AG09319 (cell line): ENCODE measurements at regions not wholly inside any gene's neighbourhood (a gene's known extent, or its start where the extent isn't known, plus 50 kb on each side); places are given as distances from the start of the nearest gene placed in this dataset.

Source experiments
- DNase-seq: peaks from one replicate; pipeline ENCODE4 v3.0.0-alpha.2; 2010; ENCODE audit warnings: low read depth; ENCODE audit errors: extremely low read depth
- CTCF ChIP-seq: IDR thresholded peaks from 2 replicates; pipeline ENCODE4 v1.5.1; 2011; ENCODE audit warnings: low read depth, mild to moderate bottlenecking, inconsistent platforms, low read length, moderate library complexity

- no peak for DNase-seq
- no peak for TF ChIP-seq CTCF
Measured at GRCh38 chr10:52683776-52684175, 88.8 kb downstream of the MBL2 start.

- DNase-seq = no peak
- no peak for TF ChIP-seq CTCF
Measured at GRCh38 chr10:52688899-52689298, 83.7 kb downstream of the MBL2 start.

DNA sequence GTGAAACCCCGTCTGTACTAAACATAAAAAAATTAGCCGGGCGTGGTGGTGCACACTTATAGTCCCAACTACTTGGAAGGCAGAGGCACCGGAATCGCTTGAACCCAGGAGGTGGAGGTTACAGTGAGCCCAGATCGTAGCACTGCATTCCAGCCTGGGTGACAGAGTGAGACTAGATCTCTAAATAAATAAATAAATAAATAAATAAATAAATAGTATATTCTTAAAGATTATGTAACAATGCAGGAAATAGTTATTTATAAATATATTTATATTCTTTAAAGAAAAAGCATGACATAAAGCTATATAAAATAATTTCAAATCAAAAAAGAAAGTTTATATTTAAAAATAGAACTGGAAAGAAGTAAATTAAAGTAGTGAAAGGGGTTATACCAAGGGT lies 76.4 kb downstream of the MBL2 start:
- TF ChIP-seq CTCF = no peak
- no peak for DNase-seq

DNA sequence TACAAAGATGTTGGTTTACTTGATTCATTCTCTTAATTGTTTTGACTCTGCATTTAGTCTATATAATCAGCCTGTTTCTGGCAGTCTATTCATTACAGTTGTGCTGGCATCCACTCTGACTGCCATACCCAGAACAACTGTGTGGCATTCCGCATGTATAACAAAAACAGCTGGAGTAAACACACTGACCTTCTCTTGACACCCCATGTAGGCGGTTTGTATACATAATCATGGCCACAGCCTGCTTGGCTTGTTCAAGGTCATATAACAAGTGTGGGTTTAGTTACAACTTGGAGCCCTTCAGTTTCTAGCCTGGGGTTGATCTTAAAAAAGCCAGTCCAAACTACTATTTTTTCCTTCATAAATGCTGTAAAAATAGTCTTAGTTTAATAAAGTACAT lies 70.9 kb downstream of the MBL2 start:
- DNase-seq = peak; percentile 3
- no peak for TF ChIP-seq CTCF

GRCh38 chr10:52703451-52703850 lies 69.1 kb downstream of the MBL2 start:
- no peak for DNase-seq
- TF ChIP-seq CTCF = no peak

DNA sequence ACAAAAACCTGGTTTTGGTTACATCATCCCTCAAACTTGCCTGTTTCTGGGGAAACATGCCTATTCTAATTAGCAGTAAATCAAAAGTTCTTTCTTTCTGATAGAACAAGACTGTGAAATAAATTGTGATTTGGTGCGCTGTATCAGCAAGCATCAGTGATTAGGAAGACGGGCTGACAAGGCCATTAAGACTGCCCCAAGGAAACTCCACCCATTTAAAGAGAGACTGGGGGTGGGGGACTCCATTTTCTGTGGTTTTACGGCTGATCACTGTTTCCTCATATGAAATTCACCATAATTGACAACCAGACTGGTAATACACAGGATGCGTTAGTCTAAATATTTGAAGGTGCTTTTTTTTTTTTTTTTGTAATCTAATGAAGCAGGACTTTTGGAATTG lies 68.7 kb downstream of the MBL2 start:
- DNase-seq = no peak
- no peak for TF ChIP-seq CTCF

DNA sequence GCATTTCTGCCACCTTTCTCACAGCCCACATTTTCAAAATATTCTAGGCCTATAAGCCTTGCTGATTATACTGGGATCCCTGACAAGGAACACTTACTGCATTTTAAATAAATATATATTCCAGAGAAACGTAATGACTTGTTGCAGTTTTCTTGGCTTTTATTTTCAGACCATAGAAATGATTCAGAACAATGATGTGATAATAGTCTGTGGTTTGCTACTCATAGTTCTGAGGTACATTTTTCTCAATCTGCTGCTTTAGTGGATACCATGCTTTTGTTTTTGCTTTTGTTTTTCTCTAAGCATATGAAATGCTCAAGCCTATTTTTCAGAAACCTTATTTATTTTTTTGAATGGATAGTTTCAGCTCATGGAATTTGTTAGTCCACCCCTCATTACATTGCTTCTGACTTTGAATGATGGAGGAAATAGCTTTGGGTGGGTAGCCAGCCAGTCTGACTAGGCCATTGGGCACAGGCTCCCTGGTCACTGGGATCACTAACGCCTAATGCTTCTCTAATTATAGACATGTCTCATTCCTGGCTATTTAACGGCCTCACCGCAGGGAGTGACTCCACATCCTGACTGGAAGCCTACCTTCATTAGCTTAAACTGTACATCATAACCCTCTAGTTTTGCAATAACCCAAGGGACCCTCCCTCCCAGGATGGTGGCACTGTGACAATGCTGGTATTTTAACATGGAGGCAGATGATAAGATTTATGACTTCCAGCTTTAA lies 66.1 kb downstream of the MBL2 start:
- TF ChIP-seq CTCF = no peak
- DNase-seq = no peak
